ENCODE measurements at regions not wholly inside any gene's neighbourhood (a gene's known extent, or its start where the extent isn't known, plus 50 kb on each side); places are given as distances from the start of the nearest gene placed in this dataset.
"Not testable (repeated sequence)": the region's sequence is repeated elsewhere in the genome, so short reads cannot be mapped to it uniquely, and the experiment has no call there.

GRCh38 chr12:19794116-19794515, 354.8 kb downstream of the AEBP2 start:
- intact Hi-C loops (cut with DNase I): no loop called here
- ATAC-seq (no peak), DNase-seq (ENCODE audit: low spot score) (no peak)

GRCh38 chr12:19799216-19799615, 359.9 kb downstream of the AEBP2 start:
- no peak for ATAC-seq
- intact Hi-C loops (cut with DNase I): no loop called here
- DNase-seq (ENCODE audit: low spot score): no peak

- DNase-seq (ENCODE audit: low spot score) (no peak), ATAC-seq (no peak)
- intact Hi-C loops (cut with DNase I): no loop called here
Observed at GRCh38 chr12:19799895-19800602, 360.8 kb downstream of the AEBP2 start.

GRCh38 chr12:19800884-19801283, 361.6 kb downstream of the AEBP2 start:
- intact Hi-C loops (cut with DNase I): no loop called here
- peak; percentile 38 for ATAC-seq
- no peak for DNase-seq (ENCODE audit: low spot score)

GRCh38 chr12:19801941-19802340, 362.6 kb downstream of the AEBP2 start:
- ATAC-seq: no peak
- intact Hi-C loops (cut with DNase I): no loop called here
- DNase-seq (ENCODE audit: low spot score): no peak

GRCh38 chr12:19802915-19803314, 363.6 kb downstream of the AEBP2 start:
- no peak for DNase-seq (ENCODE audit: low spot score)
- ATAC-seq: no peak
- intact Hi-C loops (cut with DNase I): no loop called here

GRCh38 chr12:19804737-19805136, 365.4 kb downstream of the AEBP2 start:
- intact Hi-C loops (cut with DNase I): no loop called here
- DNase-seq (ENCODE audit: low spot score) (no peak), ATAC-seq (no peak)

- intact Hi-C loops (cut with DNase I): no loop called here
- no peak for ATAC-seq
- DNase-seq (ENCODE audit: low spot score): no peak
Observed at GRCh38 chr12:19808371-19808770, 369.1 kb downstream of the AEBP2 start.

- ATAC-seq: peak; percentile 81
- DNase-seq (ENCODE audit: low spot score): no peak
- intact Hi-C loops (cut with DNase I): no loop called here
Observed at GRCh38 chr12:19810213-19810612, 370.9 kb downstream of the AEBP2 start.

GRCh38 chr12:19811922-19812321, 372.6 kb downstream of the AEBP2 start:
- DNase-seq (ENCODE audit: low spot score) (no peak), ATAC-seq (no peak)
- intact Hi-C loops (cut with DNase I): no loop called here

- intact Hi-C loops (cut with DNase I): no loop called here
- peak; percentile 24 for ATAC-seq
- no peak for DNase-seq (ENCODE audit: low spot score)
Observed at GRCh38 chr12:19819231-19819630, 379.9 kb downstream of the AEBP2 start.

GRCh38 chr12:19822476-19822875, 383.2 kb downstream of the AEBP2 start:
- DNase-seq (ENCODE audit: low spot score): no peak
- no peak for ATAC-seq
- intact Hi-C loops (cut with DNase I): no loop called here

- ATAC-seq; DNase-seq (ENCODE audit: low spot score); intact Hi-C loops (cut with DNase I): not testable (repeated sequence)
Observed at GRCh38 chr12:19823326-19823725, 384.0 kb downstream of the AEBP2 start.

GRCh38 chr12:19826980-19827550, 387.8 kb downstream of the AEBP2 start:
- intact Hi-C loops (cut with DNase I): no loop called here
- no peak for ATAC-seq
- DNase-seq (ENCODE audit: low spot score): no peak

- intact Hi-C loops (cut with DNase I): no loop called here
- no peak for DNase-seq (ENCODE audit: low spot score)
- ATAC-seq: no peak
Observed at GRCh38 chr12:19829100-19829853, 390.0 kb downstream of the AEBP2 start.

GRCh38 chr12:19830446-19830845, 391.2 kb downstream of the AEBP2 start:
- intact Hi-C loops (cut with DNase I): no loop called here
- DNase-seq (ENCODE audit: low spot score) (no peak), ATAC-seq (no peak)

GRCh38 chr12:19833775-19834501, 394.6 kb downstream of the AEBP2 start:
- ATAC-seq (no peak), DNase-seq (ENCODE audit: low spot score) (no peak)
- intact Hi-C loops (cut with DNase I): no loop called here

- no peak for ATAC-seq
- intact Hi-C loops (cut with DNase I): no loop called here
- DNase-seq (ENCODE audit: low spot score): no peak
Observed at GRCh38 chr12:19834592-19834991, 395.3 kb downstream of the AEBP2 start.

- ATAC-seq: no peak
- DNase-seq (ENCODE audit: low spot score): no peak
- intact Hi-C loops (cut with DNase I): no loop called here
Observed at GRCh38 chr12:19836056-19836455, 396.8 kb downstream of the AEBP2 start.

- intact Hi-C loops (cut with DNase I): no loop called here
- no peak for ATAC-seq
- DNase-seq (ENCODE audit: low spot score): no peak
Observed at GRCh38 chr12:19836456-19836855, 397.2 kb downstream of the AEBP2 start.
